ENCODE measurements at regions not wholly inside any gene's neighbourhood (a gene's known extent, or its start where the extent isn't known, plus 50 kb on each side); places are given as distances from the start of the nearest gene placed in this dataset.

DNA sequence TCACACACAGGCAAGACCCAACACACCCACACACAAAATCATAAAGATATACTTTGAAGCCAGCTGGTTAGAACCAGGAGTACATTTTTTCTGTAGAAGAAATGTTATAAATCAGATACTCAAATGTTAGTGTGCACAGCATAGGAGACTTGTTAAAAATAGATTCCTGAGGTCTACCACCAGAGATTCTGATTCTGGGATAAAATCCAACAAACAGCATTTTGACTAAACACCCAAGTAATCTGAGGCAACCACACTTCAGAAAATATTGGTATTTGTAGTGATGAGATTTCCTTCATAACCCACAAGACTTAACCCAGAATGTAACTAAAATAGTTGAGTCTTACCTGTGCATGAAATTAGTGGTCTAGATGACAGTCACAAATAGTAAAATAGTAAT lies 301.8 kb downstream of the HNRNPD start:
- no peak for DNase-seq

DNA sequence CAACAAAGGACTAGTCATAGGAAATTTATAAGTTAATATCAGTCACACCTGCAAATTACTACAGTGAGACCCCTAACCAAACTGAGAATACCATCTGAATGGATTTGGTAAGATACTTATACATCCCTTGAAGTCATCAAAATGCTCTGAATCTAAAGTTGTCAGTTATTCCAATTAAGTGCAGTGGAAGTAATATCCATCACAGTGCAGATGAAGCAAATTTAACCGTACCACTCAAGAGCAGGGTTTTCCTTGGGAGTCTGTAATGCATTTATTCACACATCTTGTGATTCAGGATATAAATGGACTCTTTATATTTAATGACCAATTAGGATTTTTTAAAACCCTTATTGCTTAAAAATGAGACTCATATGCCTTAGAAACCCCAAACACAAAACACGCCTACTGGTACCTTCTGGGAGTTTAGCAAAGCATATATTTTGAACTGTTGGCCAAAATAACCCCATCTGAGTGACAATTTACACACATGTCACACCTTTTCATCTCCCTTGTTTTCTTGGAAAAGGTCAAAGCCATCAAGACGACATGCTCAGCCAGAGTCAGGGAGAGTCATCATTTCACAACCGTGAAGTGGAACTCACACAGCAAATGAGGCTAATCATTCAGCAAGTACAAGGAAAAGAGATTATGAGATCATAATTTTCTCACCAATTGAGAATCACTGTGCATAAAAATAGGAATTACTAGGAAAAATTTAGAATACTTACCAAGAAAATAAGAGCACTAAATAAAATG lies 303.7 kb downstream of the HNRNPD start:
- no peak for DNase-seq

DNA sequence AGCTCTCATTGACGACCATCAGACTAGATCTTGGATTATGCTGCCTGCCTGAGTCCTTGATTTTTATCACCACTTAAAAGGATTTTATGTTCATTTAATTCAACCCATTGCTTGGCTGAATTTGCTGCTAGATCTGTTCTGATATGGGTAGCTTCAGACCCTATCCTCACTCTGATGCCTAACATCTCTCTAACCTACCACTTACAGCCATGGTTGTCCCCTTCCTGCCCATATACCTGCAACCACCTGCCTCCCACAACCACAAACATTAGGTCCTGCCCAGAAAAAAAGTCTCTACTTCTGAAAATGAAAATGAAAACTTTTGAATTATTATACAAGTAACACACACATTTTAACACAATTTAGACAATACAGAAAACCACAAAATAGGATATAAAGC lies 310.8 kb downstream of the HNRNPD start:
- no peak for DNase-seq

DNA sequence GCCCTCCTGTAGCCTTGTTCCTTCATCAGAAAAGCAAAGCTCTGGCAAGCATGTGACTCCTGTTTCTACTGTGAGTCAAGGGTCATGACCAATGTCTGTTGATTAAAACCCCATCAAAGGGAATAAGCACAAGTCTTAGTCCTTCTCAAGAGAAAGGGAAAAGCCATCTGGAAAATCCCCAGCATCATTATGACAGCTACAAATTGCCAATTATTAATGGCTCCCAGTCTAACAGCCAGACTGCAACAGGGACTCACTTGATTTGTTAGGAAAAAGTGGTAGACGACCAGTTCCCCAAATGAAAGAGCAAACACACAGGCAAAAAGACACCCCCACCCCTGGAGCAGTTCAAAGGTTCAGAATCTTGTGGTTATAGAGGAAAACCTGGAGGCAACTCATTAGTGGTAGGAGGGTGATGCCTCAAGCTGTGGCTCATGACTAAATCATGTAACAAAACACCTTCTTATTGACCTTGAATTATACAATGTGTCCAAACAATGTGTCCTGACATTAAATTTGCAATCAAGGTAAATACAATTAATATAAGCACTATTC lies 315.7 kb downstream of the HNRNPD start:
- DNase-seq, result no peak

DNA sequence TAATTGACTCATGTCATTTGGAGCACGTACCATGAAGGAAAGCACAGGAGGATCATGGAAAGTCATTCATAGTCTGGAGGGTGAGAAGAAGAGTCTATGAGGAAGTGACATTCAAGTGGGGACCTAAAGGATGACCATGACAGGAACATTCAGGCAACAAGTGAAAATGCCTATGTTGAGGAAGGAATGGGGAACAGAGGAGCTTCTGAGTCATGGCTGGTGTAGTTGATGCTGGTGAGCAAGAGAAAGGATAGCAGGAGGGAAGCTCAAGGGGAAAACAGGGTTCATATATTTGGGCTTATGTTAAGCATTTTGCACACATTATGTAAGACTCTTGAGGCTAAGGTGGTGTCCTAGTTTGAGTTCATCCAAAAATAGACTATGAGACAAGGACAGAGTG lies 318.6 kb downstream of the HNRNPD start:
- DNase-seq, result no peak

DNA sequence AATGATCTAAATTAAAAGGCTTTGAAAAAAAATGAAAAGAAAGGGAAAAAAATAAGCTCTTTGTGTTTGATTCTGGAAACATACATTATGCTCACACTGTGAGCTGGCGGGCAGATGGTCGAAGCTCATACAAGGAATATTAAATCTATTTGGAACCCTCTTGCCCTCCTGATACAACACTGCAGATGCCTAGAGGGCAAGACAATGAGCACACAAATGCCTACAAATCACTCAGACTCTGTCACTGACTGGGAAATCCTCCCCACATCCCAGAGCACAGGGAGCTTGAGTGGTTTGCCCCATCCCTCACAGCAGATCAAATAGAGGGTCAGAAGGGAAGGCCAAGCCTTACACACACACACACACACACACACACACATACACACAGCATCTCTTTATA lies 320.4 kb downstream of the HNRNPD start:
- DNase-seq, result no peak

DNA sequence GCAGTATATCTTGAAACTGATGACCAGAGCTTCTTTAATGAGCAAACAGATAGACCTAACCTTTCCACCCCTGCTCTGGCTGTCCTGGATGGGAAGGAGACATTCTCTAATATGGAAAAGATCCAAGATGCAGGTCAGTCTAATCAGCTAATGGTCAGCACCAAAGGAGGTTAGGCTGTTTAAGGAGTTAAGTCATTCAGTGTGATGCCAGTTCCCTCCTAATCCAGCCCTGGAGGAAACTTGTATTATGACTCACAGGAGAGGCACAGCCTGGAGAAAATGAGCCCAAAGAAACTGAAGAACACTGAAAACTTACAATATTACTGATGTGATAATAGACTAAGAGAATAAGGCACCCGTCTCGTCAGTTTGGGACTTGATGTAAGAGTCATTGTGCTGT lies 323.0 kb downstream of the HNRNPD start:
- no peak for DNase-seq

DNA sequence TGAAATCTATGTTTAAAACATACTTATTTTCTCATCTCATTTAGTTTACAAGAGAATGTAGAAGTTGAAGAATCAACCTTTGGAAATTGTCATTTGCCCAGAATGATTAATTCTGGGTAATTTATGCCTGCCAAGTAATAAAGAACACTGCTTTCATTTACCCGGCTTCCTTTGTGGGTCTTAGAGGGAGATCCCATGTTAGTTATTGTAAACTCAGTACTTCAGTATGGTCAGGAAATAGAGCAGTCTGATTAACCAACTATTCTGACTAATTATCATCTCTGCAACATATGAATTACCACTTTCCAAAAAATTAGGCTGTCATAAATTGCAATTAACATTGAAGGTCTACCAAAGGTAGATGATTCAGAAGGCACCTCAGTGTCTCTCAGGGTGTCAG lies 324.5 kb downstream of the HNRNPD start:
- DNase-seq, result no peak

DNA sequence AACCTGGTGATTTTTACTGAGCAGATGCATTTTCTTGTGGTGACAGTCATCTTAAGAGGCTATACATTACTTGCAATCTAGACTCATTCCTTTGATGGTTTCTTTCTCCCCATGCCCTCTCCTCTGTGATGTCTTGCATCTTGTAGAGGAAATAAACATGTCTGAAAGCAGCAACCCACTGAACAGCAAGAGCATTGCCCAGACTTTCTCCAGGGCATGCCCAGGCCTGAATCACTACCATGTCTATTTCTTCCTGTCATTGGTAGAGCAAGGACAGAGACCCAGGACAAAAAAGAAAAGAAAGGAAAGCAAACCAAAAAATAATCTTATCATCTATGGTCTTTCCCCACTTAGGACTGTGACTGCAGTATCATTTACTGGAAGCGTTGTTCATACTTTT lies 326.1 kb downstream of the HNRNPD start:
- DNase-seq, result no peak

DNA sequence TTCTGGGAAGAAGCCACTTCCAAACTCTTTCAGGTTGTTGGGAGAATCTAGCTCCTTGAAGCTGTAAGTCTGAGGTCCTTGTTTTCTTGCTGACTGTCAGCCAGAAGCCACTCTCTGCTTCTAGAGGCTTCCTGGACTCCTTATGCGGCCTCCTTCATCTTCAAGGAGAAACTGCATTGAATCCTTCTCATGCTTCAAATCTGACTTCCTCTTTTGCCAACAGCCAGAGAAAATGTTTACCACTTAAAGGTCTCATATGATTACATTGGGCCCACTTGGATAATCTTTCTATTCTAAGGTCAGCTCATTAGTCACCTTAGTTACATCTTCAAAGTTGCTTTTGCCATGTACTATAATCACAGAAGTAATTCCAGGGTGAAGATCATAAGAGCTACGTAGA lies 327.0 kb downstream of the HNRNPD start:
- no peak for DNase-seq

DNA sequence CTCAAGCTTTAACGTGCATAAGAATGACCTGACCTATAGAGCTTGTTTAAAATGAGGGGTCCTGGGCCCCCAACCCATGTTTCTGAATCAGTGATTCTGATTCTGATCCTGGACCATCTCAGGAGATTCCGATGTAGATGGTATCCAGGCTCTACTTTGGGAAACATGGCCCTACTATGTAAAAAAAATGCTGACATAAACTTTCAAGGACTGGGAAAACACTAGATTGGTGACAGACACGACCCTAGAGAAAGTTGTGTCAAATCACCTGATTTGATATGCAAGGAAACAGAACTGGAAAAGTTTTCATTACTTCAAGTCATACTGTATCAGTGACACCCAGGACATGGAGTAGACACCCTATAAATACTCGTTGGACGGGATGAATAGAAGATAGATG lies 328.5 kb downstream of the HNRNPD start:
- DNase-seq, result no peak

DNA sequence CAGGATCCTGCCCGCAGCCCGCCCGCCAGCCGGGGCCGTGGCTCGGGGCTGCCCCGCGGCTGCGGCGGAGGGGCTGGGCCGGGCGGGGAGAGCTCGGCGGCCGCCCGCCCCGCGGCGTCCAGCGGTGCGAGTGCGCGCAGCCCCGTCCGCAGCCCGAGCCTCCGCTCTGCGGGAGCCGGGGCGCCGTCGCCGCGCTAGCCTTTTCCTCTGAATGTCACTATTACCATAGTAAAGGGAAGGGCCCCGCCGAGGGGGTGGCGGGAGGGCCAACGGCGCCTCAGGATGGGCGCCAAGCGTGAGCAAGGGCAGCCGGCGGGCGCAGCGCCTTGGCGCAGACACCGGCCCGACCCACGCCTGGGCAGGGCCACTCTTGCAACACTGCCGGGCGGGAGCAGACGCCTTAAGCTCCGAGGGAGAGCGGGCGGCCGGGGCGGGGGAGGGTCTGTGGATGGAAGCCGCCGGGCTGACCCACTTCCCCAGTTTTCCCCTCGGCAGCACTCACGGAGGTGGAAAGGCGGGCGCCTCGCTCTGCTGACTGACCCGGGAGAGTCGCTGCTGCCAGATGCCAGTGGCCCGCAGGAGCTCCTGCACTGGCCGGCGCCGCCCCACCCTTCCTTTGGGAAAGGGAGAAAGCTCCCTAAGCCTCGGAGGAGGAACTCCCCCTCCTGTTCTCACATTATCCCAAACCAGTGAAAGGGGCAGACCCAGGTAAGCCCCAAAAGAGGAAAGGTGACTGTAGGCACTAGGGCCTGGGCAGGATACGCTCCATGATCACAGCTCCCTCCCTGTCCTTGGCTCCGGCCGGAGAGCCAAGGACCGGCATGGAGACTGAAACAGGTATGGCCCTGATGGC lies 329.4 kb downstream of the HNRNPD start:
- peak; percentile 19 for DNase-seq

DNA sequence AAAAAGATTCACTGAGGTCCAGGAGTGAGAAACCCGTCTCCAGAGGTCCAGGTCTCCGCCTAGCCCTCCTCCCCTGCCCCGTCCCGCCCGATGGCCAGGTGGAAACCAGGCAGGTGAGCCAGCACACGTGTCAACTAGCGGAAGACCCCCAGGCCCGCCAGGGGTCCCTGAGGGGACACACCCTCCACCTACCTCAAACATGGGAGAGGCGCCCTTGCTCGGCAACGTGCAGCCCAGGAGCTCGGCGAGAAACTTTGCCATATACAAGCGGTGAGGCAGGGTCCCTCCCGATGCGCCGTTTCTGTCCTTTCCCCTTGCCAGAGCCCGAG lies 330.0 kb downstream of the HNRNPD start:
- no peak for DNase-seq

DNA sequence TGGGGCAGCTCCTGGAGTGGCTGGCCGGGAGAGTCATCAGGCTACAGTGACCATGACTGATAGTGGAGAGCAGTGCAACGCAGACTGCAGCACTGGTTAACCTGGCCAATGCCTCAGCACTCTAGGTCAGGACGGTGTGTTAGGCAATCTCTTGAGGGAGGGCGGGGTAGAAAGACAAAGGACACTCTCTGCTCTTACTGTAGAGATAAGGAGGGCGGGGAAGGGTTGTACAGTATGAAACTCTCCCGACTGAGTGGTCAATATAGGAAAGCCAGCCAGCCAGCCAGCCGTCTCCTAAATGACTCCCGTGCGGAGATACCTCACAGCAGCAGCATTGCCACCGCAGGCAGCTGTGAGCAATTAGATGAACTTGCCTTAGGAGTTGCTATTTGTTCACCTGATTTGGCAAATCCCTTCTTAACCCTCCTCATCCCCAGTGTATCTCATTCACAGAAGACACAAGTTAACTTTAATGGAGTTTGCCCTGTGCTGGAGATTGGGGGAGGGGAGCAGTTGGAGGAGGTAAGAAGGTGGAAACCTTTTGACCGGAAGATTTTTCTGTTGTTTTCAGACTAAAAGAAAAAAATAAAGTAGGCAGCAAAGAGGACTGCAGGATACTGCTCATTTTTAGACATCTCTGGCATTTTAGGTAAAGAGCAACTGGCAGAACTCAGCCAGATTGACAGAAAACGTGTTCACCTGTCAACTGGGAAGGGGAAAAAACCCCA lies 330.5 kb downstream of the HNRNPD start:
- DNase-seq, result no peak

DNA sequence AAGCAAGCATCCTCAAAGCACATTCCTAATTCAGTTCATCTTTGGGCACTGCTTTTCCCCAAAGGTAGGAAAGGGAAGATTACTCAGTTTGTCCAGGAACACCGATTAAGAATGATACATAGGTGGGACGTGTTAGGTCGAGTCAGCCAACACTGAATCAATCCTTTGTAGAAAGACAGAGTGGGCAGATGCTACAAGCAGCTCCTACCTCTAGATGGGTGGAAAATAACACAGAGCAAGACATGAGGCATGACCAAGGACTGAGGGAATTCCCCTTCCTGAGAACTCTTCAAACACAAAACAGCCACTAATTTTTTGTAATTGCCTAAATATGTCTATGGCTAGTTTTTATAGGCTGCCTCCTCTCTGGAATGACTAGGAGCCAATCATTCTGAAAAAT lies 331.7 kb downstream of the HNRNPD start:
- DNase-seq, result no peak

DNA sequence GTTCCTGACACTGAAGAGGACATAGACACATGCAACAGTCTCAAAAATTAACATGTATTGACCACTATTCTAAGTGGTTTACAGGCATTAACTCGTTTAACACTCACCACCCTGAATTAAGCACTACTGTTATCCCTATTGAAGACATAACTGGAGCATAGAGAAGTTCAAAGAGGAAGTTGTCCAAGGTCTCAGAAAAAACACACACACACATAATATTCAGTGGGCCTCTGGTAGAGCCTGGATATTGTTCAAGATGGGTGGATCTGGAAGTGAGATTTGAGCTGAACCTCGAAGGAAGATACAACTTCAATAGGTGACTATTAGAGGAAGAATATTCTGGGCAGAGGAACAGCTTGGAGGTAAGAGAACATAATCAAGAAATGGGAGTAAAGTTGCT lies 334.9 kb downstream of the HNRNPD start:
- DNase-seq, result no peak

DNA sequence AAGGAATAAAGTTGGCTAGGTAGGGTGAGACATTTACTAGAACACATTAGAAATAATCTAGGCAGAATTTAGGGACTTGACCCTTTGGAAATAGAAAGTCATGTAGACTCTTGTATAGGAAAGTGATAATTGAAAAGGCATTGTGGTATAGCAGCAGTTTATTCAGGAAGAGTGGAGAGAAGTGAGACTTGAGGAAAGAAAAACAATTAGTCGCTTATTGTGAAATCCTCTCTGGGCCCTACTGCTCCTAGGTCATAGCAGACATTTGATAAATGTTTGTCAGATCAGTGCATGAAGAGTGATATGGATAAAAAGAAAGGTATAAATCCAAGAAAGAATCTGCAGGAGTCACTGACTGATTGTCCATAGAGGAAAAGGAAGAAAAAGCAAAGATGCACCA lies 337.6 kb downstream of the HNRNPD start:
- no peak for DNase-seq

DNA sequence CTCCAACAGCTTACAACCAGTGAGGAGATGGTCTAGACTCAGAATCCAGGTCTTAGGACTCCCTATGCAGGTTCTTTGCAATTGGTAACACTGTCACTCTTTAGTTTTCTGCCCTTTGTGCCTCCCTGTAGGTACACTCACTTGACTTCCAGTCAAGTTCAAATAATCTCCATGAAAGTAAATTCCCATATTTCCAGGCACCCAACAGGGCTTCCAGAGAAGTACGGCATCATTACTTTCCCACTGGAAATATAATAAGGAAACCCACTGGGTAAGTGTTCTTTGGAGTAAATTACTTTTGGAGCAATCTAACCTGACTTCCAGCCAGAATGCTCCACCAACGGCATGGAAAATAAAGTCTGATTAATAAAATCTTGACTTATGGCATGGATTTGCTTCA lies 338.9 kb downstream of the HNRNPD start:
- no peak for DNase-seq

DNA sequence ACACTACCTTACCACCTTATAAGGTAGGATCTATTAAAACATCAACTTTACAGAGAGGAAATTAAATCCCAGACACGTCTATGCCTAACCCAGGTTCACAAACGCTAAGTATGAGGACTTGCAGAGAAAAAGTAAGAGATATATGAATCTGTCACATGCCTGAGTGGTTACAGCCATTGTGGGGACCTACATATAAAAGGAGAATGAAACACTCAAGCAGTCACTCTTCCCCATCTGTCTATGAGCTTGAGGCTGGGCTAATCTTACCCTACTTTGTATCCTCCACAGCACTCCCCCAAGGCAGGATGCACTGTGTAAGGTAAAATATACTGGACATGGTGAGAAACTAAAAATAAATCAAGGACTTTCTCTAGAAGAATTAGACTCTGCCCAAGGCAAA lies 339.9 kb downstream of the HNRNPD start:
- DNase-seq, result no peak

DNA sequence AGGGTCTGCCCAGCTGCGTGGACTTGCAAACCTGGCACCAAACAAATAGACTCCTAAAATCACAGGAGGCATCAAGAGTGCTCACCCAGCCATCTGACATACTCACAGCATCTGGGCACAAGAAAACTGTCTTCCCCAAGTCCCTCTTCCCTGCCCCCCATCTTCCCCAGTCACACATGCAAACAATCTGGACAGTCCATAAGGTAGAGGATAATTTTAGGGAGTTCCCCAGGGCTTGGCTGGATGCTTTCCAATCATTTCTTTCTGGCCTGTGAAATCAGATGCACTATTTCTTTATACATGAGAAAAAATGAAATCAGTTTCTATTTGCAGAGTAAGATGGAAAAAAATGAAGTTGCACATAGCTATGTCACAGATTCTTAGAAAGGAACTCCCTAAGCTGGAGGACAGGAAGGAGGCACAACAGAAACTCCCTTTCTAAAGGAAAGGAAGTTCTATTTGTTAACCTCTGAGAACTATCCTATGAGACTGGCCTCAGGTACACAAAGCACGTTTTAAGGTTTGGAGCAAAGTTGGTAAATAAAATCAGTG lies 342.3 kb downstream of the HNRNPD start:
- no peak for DNase-seq

DNA sequence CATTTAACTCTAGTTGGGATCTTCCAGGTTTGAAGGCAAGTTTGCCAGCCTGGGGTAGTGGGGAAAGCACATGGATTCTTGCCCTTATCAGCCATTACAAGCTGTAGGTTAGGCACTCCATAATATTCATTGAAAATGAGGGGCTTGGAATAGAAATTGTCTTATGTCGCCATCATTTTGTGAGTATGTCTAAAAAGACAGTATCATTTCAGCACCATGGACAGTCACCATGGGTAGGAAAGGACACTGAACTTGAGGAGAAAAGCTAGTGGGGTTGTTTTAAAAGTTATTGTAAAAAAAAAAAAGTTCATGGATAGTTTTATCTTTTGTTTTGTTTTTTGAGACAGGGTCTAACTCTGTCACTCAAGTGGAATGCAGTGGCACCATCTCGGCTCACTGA lies 356.1 kb downstream of the HNRNPD start:
- DNase-seq, result no peak

DNA sequence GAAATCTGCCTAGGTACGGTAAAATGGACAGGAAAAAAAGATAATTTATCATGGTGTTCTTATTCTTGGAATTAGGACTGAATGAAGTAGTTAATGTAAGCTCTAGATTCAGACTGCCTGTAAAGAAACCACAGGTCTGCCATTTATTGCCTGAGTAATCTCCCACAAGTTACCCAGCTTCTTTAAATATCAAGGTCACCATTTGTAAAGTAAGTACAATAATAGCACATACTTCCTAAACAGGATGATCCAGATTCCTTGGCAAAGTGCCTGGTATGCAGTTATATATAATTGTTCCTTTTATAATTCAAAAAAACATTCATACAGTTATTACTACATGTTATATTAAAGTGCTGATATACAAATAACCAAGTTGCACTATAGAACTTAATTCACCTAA lies 368.6 kb downstream of the HNRNPD start:
- DNase-seq, result no peak

DNA sequence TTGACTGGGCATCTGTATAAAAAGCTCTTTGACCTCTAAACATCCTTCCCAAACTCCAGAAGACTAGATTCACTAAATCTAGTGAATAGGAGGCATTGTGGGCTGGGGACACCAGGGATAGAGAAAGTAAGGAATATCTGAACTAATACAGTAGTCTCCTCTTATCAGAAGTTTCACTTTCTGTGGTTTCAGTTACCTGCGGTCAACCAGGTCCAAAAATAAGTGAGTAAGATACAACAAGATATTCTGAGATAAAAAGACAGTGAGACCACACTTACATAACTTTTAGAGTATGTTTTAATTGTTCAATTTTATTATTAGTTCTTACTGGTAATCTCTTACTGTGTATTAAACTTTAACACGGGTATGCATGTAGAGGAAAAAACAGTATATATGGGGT lies 376.5 kb downstream of the HNRNPD start:
- DNase-seq, result no peak

All from CD4-positive, alpha-beta T cell treated with Interleukin-15 for 1 hour (primary cell).